ENCODE measurements at regions not wholly inside any gene's neighbourhood (a gene's known extent, or its start where the extent isn't known, plus 50 kb on each side); places are given as distances from the start of the nearest gene placed in this dataset.

GRCh38 chr1:55632906-55633305, 417.7 kb upstream of the USP24 start:
- H3K9me3 ChIP-seq (ENCODE audit: control insufficient read depth, insufficient read depth, low read depth, low read length) = no peaks in the 10 kb centered on the region
- no peaks in the 10 kb centered on the region for H3K27me3 ChIP-seq (ENCODE audit: control insufficient read depth, insufficient read depth, low read length)
- no peaks in the 10 kb centered on the region for H4K20me1 ChIP-seq (ENCODE audit: control insufficient read depth, extremely low read depth, insufficient read depth, low read length)
- H3K79me2 ChIP-seq (ENCODE audit: control insufficient read depth, insufficient read depth, low read length) = no peaks in the 10 kb centered on the region
- peak overlapping the region; percentile 4 for H3K4me2 ChIP-seq (ENCODE audit: extremely low read depth, insufficient read depth, low read length)
- TF ChIP-seq EZH2 (IDR thresholded peaks at IDR 0.05; ENCODE audit: low read length, missing control alignments) (no peak), CTCF (conservative IDR thresholded peaks at IDR 0.05 in 1 of 2, IDR thresholded peaks at IDR 0.05 in 1 of 2; ENCODE audit: low read depth in 1 of 2, low read length in 2 of 2) (no peak)
- peaks cover 19% of the 10 kb centered on the region for H3K4me1 ChIP-seq (ENCODE audit: control insufficient read depth, extremely low read depth, insufficient read depth, low read length)
- H3K27ac ChIP-seq (ENCODE audit: insufficient read depth, low read length) = peak overlapping the region; percentile 63
- no peak overlapping the region for H3K4me3 ChIP-seq (replicated peaks in 1 of 4; ENCODE audit: control extremely low read depth in 1 of 4, insufficient read depth in 1 of 4, low read depth in 3 of 4, low read length in 4 of 4)
- no peaks in the 10 kb centered on the region for H3K36me3 ChIP-seq (ENCODE audit: control insufficient read depth, insufficient read depth, low read length)
- H3K9ac ChIP-seq (ENCODE audit: insufficient read depth, low read length) = no peak overlapping the region
- peak; percentile 22 to 68 for DNase-seq (ENCODE audit: low read depth in 2 of 2)
- no peak overlapping the region for H2AFZ ChIP-seq (ENCODE audit: low read length)

DNA sequence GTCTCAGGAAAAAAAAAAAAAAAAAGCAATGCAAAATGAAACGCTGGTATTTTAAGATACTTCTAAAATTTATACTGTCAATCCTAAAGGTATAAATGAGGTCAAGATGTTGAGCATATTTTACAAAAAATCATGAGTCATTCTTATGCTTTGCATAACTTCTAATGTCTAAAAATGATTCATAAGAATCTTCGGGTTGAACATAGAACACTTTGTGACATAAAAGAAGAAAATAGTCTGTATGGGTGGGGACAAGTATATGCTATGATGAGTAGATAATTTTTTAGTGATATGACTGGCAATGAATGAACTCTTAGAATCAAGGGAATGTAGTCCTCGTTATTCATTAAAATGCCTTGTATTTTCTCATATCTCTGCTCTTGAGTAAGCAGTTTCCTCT, 416.9 kb upstream of the USP24 start:
- H3K4me2 ChIP-seq (ENCODE audit: extremely low read depth, insufficient read depth, low read length) = no peak overlapping the region
- no peak for TF ChIP-seq CTCF (conservative IDR thresholded peaks at IDR 0.05 in 1 of 2, IDR thresholded peaks at IDR 0.05 in 1 of 2; ENCODE audit: low read depth in 1 of 2, low read length in 2 of 2)
- no peak for TF ChIP-seq EZH2 (IDR thresholded peaks at IDR 0.05; ENCODE audit: low read length, missing control alignments)
- H2AFZ ChIP-seq (ENCODE audit: low read length) = no peak overlapping the region
- no peaks in the 10 kb centered on the region for H3K27me3 ChIP-seq (ENCODE audit: control insufficient read depth, insufficient read depth, low read length)
- no peak overlapping the region for H3K4me3 ChIP-seq (replicated peaks in 1 of 4; ENCODE audit: control extremely low read depth in 1 of 4, insufficient read depth in 1 of 4, low read depth in 3 of 4, low read length in 4 of 4)
- no peaks in the 10 kb centered on the region for H3K36me3 ChIP-seq (ENCODE audit: control insufficient read depth, insufficient read depth, low read length)
- H3K4me1 ChIP-seq (ENCODE audit: control insufficient read depth, extremely low read depth, insufficient read depth, low read length) = peaks cover 19% of the 10 kb centered on the region
- H4K20me1 ChIP-seq (ENCODE audit: control insufficient read depth, extremely low read depth, insufficient read depth, low read length) = no peaks in the 10 kb centered on the region
- peak; percentile 74 to 76 for DNase-seq (ENCODE audit: low read depth in 2 of 2)
- no peaks in the 10 kb centered on the region for H3K9me3 ChIP-seq (ENCODE audit: control insufficient read depth, insufficient read depth, low read depth, low read length)
- H3K9ac ChIP-seq (ENCODE audit: insufficient read depth, low read length) = no peak overlapping the region
- H3K27ac ChIP-seq (ENCODE audit: insufficient read depth, low read length) = peak overlapping the region; percentile 63
- H3K79me2 ChIP-seq (ENCODE audit: control insufficient read depth, insufficient read depth, low read length) = no peaks in the 10 kb centered on the region

DNA sequence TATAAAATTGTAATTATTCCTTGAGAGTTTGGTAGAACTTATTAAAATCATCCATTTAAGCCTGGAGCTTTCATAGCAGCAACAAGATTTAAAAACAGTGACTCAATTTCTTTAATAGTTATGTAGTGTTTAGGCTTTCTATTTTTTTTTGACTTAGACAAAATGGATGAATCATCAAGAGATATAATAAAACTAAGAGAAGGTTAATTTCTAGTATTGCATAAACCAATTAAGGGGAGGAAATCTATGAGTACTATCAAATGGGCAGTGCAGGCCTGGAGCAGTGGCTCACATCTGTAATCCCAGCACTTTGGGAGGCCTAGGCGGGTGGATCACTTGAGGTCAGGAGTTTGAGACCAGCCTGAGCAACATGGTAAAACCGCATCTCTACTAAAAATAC, 416.3 kb upstream of the USP24 start:
- H3K79me2 ChIP-seq (ENCODE audit: control insufficient read depth, insufficient read depth, low read length) = no peaks in the 10 kb centered on the region
- H3K27me3 ChIP-seq (ENCODE audit: control insufficient read depth, insufficient read depth, low read length) = no peaks in the 10 kb centered on the region
- H3K4me3 ChIP-seq (replicated peaks in 1 of 4; ENCODE audit: control extremely low read depth in 1 of 4, insufficient read depth in 1 of 4, low read depth in 3 of 4, low read length in 4 of 4) = no peak overlapping the region
- H3K4me1 ChIP-seq (ENCODE audit: control insufficient read depth, extremely low read depth, insufficient read depth, low read length) = peaks cover 19% of the 10 kb centered on the region
- no peak overlapping the region for H3K9ac ChIP-seq (ENCODE audit: insufficient read depth, low read length)
- peak overlapping the region; percentile 37 for H3K27ac ChIP-seq (ENCODE audit: insufficient read depth, low read length)
- H2AFZ ChIP-seq (ENCODE audit: low read length) = no peak overlapping the region
- H4K20me1 ChIP-seq (ENCODE audit: control insufficient read depth, extremely low read depth, insufficient read depth, low read length) = no peaks in the 10 kb centered on the region
- TF ChIP-seq EZH2 (IDR thresholded peaks at IDR 0.05; ENCODE audit: low read length, missing control alignments) = no peak
- no peak for TF ChIP-seq CTCF (conservative IDR thresholded peaks at IDR 0.05 in 1 of 2, IDR thresholded peaks at IDR 0.05 in 1 of 2; ENCODE audit: low read depth in 1 of 2, low read length in 2 of 2)
- no peaks in the 10 kb centered on the region for H3K9me3 ChIP-seq (ENCODE audit: control insufficient read depth, insufficient read depth, low read depth, low read length)
- H3K4me2 ChIP-seq (ENCODE audit: extremely low read depth, insufficient read depth, low read length) = no peak overlapping the region
- H3K36me3 ChIP-seq (ENCODE audit: control insufficient read depth, insufficient read depth, low read length) = no peaks in the 10 kb centered on the region
- peak; percentile 37 to 63 for DNase-seq (ENCODE audit: low read depth in 2 of 2)
